SK-N-SH (cell line): ENCODE measurements at regions not wholly inside any gene's neighbourhood (a gene's known extent, or its start where the extent isn't known, plus 50 kb on each side); places are given as distances from the start of the nearest gene placed in this dataset.

ENCODE experiments used
- CTCF ChIA-PET: fragments of 300-600, 350-600 bp; formaldehyde crosslinking; extraction: SDS; loops from one replicate; lab custom pipeline; 2021; lab: Yijun Ruan, JAX
- POLR2A ChIA-PET: fragments of 350-600 bp; sonication (Branson Sonifier 250); formaldehyde crosslinking; extraction: SDS; loops from one replicate; lab custom pipeline; 2020; ENCODE audit warnings: antibody characterized with exemption, inconsistent platforms; lab: Yijun Ruan, JAX
- DNase-seq: peaks from one replicate; pipeline ENCODE4 v3.0.0; 2012
- H2AFZ ChIP-seq: fragments of 200-600 bp; sonication (generic); 2 replicates; pipeline ENCODE4 v1.8.1; 2016; ENCODE audit warnings: antibody characterized with exemption, mild to moderate bottlenecking, low read depth
- H3F3A ChIP-seq: fragments of 200-600 bp; sonication (generic); replicated peaks from 2 replicates; pipeline ENCODE3; 2016; ENCODE audit warnings: antibody characterized with exemption, mild to moderate bottlenecking; ENCODE audit not compliant: insufficient read depth
- H3K27ac ChIP-seq, 2 experiments: fragments of 200-500 bp in 1 of 2; fragments of 200-600 bp in 1 of 2; sonication (Bioruptor generic) in 1 of 2; sonication (generic), shearing (Covaris generic) in 1 of 2; 2 replicates each; pipeline versions ENCODE4 v1.5.1 to v1.6.1; 2014 to 2016; ENCODE audit warnings: low read depth in 2 of 2, inconsistent platforms in 1 of 2, low read length in 1 of 2, mild to moderate bottlenecking in 1 of 2, mixed read lengths in 1 of 2
- H3K27me3 ChIP-seq: fragments of 200-600 bp; sonication (generic), shearing (Covaris generic); 2 replicates; pipeline ENCODE4 v1.6.1; 2016; ENCODE audit warnings: mixed run types; ENCODE audit not compliant: insufficient read depth
- H3K36me3 ChIP-seq, 2 experiments: fragments of 200-500 bp in 1 of 2; fragments of 200-600 bp in 1 of 2; sonication (Bioruptor generic) in 1 of 2; sonication (generic) in 1 of 2; replicated peaks in 1 of 2; 2 replicates each; pipeline versions ENCODE3 to v1.5.1; 2014 to 2016; ENCODE audit warnings: low read length in 1 of 2, mild to moderate bottlenecking in 1 of 2; ENCODE audit not compliant: insufficient read depth in 2 of 2, control insufficient read depth in 1 of 2
- H3K4me1 ChIP-seq, 2 experiments: fragments of 200-500 bp in 1 of 2; fragments of 200-600 bp in 1 of 2; sonication (Bioruptor generic) in 1 of 2; sonication (generic), shearing (Covaris generic) in 1 of 2; 2 replicates each; pipeline versions ENCODE4 v1.5.1 to v1.6.1; 2014 to 2016; ENCODE audit warnings: low read depth in 1 of 2, low read length in 1 of 2, mixed run types in 1 of 2; ENCODE audit not compliant: insufficient read depth in 2 of 2, control insufficient read depth in 1 of 2
- H3K4me2 ChIP-seq: fragments of 200-600 bp; sonication (generic), shearing (Covaris generic); 2 replicates; pipeline ENCODE4 v1.6.1; 2017; ENCODE audit warnings: mixed run types
- H3K4me3 ChIP-seq, 2 experiments: fragments of 200-500 bp in 1 of 2; fragments of 200-600 bp in 1 of 2; sonication (Bioruptor generic) in 1 of 2; sonication (generic), shearing (Covaris generic) in 1 of 2; 2 replicates each; pipeline versions ENCODE4 v1.5.1 to v1.8.1; 2014 to 2016; ENCODE audit warnings: low read depth in 2 of 2, inconsistent platforms in 1 of 2, low read length in 1 of 2, mild to moderate bottlenecking in 1 of 2, mixed read lengths in 1 of 2, moderate library complexity in 1 of 2
- H3K79me2 ChIP-seq: fragments of 200-600 bp; sonication (generic); 2 replicates; pipeline ENCODE4 v1.8.1; 2017; ENCODE audit warnings: mild to moderate bottlenecking; ENCODE audit not compliant: insufficient read depth
- H3K9ac ChIP-seq: fragments of 200-600 bp; sonication (generic); 2 replicates; pipeline ENCODE4 v1.6.1; 2017; ENCODE audit warnings: mixed run types
- H3K9me2 ChIP-seq: fragments of 200-600 bp; sonication (generic); 2 replicates; pipeline ENCODE4 v1.6.1; 2017; ENCODE audit warnings: mixed run types
- H3K9me3 ChIP-seq: fragments of 200-600 bp; sonication (generic); 2 replicates; pipeline ENCODE4 v1.6.1; 2017; ENCODE audit warnings: mixed run types, mild to moderate bottlenecking, moderate library complexity
- H4K20me1 ChIP-seq: fragments of 200-600 bp; sonication (generic); 2 replicates; pipeline ENCODE4 v1.6.1; 2017; ENCODE audit warnings: mild to moderate bottlenecking, mixed run types; ENCODE audit not compliant: insufficient read depth
- CTCF ChIP-seq: fragments of 200-600 bp; sonication (generic); IDR thresholded peaks from 2 replicates; pipeline ENCODE4 v1.6.1; 2017; ENCODE audit warnings: antibody characterized with exemption, mild to moderate bottlenecking, moderate library complexity
- ELF1 ChIP-seq: IDR thresholded peaks from 2 replicates; pipeline ENCODE4 v1.4.0; 2012
- EP300 ChIP-seq, 2 experiments: IDR thresholded peaks; 2 replicates each; pipeline versions ENCODE4 v1.4.0 to v1.6.1; 2012; ENCODE audit warnings: borderline replicate concordance in 1 of 2, low read depth in 1 of 2, low read length in 1 of 2
- EZH2phosphoT487 ChIP-seq: fragments of 200-600 bp; sonication (generic); IDR thresholded peaks from 2 replicates; pipeline ENCODE4 v1.6.1; 2017; ENCODE audit warnings: low read depth, mixed run types, mild to moderate bottlenecking, antibody characterized with exemption, moderate library complexity, borderline replicate concordance
- FOXJ3 ChIP-seq: sonication (generic); formaldehyde crosslinking; IDR thresholded peaks from 2 replicates; pipeline ENCODE4 v1.5.1; 2020; ENCODE audit warnings: mild to moderate bottlenecking, missing genetic modification reagents
- FOXM1 ChIP-seq: IDR thresholded peaks from 2 replicates; pipeline ENCODE4 v1.4.0; 2012; ENCODE audit warnings: low read depth, mild to moderate bottlenecking
- GABPA ChIP-seq: IDR thresholded peaks from 2 replicates; pipeline ENCODE4 v1.4.0; 2012; ENCODE audit warnings: low read depth, mild to moderate bottlenecking
- GATA2 ChIP-seq: sonication (generic); formaldehyde crosslinking; IDR thresholded peaks from 2 replicates; pipeline ENCODE4 v1.5.0; 2020; ENCODE audit warnings: mild to moderate bottlenecking, missing genetic modification reagents
- JUND ChIP-seq: IDR thresholded peaks from 2 replicates; pipeline ENCODE4 v1.4.0; 2012
- MAX ChIP-seq: IDR thresholded peaks from 2 replicates; pipeline ENCODE4 v1.4.0; 2012; ENCODE audit warnings: low read depth
- MXI1 ChIP-seq: IDR thresholded peaks from 2 replicates; pipeline ENCODE4 v1.6.1; 2012; ENCODE audit warnings: mild to moderate bottlenecking, low read depth, low read length, improper control_type of control experiment
- PBX3 ChIP-seq: IDR thresholded peaks from 2 replicates; pipeline ENCODE4; 2012
- POLR2AphosphoS5 ChIP-seq: IDR thresholded peaks from 2 replicates; pipeline ENCODE4 v1.6.1; 2012; ENCODE audit warnings: low read depth, low read length
- REST ChIP-seq: IDR thresholded peaks from 2 replicates; pipeline ENCODE4 v1.6.1; 2012; ENCODE audit warnings: mild to moderate bottlenecking, low read depth, low read length, moderate library complexity
- SIN3A ChIP-seq: IDR thresholded peaks from 2 replicates; pipeline ENCODE4 v1.6.1; 2012; ENCODE audit warnings: low read depth, mild to moderate bottlenecking, low read length, moderate library complexity, borderline replicate concordance
- SMC3 ChIP-seq: IDR thresholded peaks from 2 replicates; pipeline ENCODE4 v1.6.1; 2012; ENCODE audit warnings: low read depth, low read length, improper control_type of control experiment
- TAF1 ChIP-seq: IDR thresholded peaks from 2 replicates; pipeline ENCODE4 v1.6.1; 2012; ENCODE audit warnings: low read depth, mild to moderate bottlenecking, low read length, moderate library complexity, borderline replicate concordance
- TEAD4 ChIP-seq: IDR thresholded peaks from 2 replicates; pipeline ENCODE4 v1.4.0; 2012; ENCODE audit warnings: mild to moderate bottlenecking, borderline replicate concordance; ENCODE audit not compliant: insufficient read depth
- YY1 ChIP-seq: IDR thresholded peaks from 2 replicates; pipeline ENCODE4 v1.4.0; 2012; ENCODE audit warnings: low read depth, mild to moderate bottlenecking
- ZBTB33 ChIP-seq: IDR thresholded peaks from 2 replicates; pipeline ENCODE4 v1.4.0; 2012; ENCODE audit warnings: low read depth, borderline replicate concordance
- WGBS: methylation state at CpG from one replicate; pipeline ENCODE4 v1.1.6; 2017; ENCODE audit warnings: low lambda C conversion rate; 5-methylcytosine and 5-hydroxymethylcytosine counted together

GRCh38 chr10:28903736-28904135 lies 226.4 kb downstream of the BAMBI start:
- Histone ChIP-seq H4K20me1 (no peaks in the 10 kb centered on the region), H3K4me3 (no peak overlapping the region), H3F3A (peaks cover 21% of the 10 kb centered on the region), H3K79me2 (no peaks in the 10 kb centered on the region), H3K27ac (no peak overlapping the region), H3K36me3 (no peaks in the 10 kb centered on the region), H3K9ac (no peak overlapping the region), H2AFZ (no peak overlapping the region), H3K9me3 (no peaks in the 10 kb centered on the region), H3K4me1 (peaks cover 9 to 14% of the 10 kb centered on the region in 2 experiments; a peak in 3 of 4 replicates), H3K9me2 (no peaks in the 10 kb centered on the region), H3K27me3 (no peaks in the 10 kb centered on the region), H3K4me2 (no peak overlapping the region)
- ChIA-PET CTCF (no interaction called here), POLR2A (no interaction called here)
- DNase-seq: no peak
- WGBS: 73% methylated on average over 6 of the region's 6 CpGs
- no peak for TF ChIP-seq CTCF
- TF ChIP-seq MAX: no peak
- TF ChIP-seq FOXJ3 (CRISPR knock-in tag): no peak
- no peak for TF ChIP-seq GABPA
- TF ChIP-seq JUND: no peak
- TF ChIP-seq REST: no peak

GRCh38 chr10:28905371-28905770 lies 228.1 kb downstream of the BAMBI start:
- Histone ChIP-seq H3K9me3 (no peaks in the 10 kb centered on the region), H3K27me3 (no peaks in the 10 kb centered on the region), H3K9ac (no peak overlapping the region), H2AFZ (no peak overlapping the region), H4K20me1 (no peaks in the 10 kb centered on the region), H3K27ac (no peak overlapping the region), H3K79me2 (no peaks in the 10 kb centered on the region), H3K4me3 (no peak overlapping the region), H3K4me1 (peaks cover 9 to 14% of the 10 kb centered on the region in 2 experiments; a peak in 3 of 4 replicates), H3K36me3 (no peaks in the 10 kb centered on the region), H3F3A (peaks cover 21% of the 10 kb centered on the region), H3K4me2 (no peak overlapping the region), H3K9me2 (no peaks in the 10 kb centered on the region)
- DNase-seq: no peak
- CTCF ChIA-PET: no interaction called here
- 84% methylated on average over 5 of the region's 5 CpGs for WGBS
- POLR2A ChIA-PET: no interaction called here
- no peak for TF ChIP-seq ZBTB33
- TF ChIP-seq SMC3: no peak
- no peak for TF ChIP-seq YY1
- TF ChIP-seq SIN3A: no peak
- TF ChIP-seq GABPA: no peak
- no peak for TF ChIP-seq TEAD4
- TF ChIP-seq EP300 (IDR thresholded peaks at IDR 0.05; ENCODE audit: borderline replicate concordance in 1 of 2, low read depth in 1 of 2, low read length in 1 of 2): no peak
- no peak for TF ChIP-seq MXI1
- TF ChIP-seq FOXM1: no peak
- TF ChIP-seq PBX3: no peak
- no peak for TF ChIP-seq EZH2phosphoT487
- no peak for TF ChIP-seq POLR2AphosphoS5
- no peak for TF ChIP-seq ELF1
- TF ChIP-seq GATA2 (CRISPR knock-in tag): no peak
- no peak for TF ChIP-seq TAF1
